HCT116 (cell line): ENCODE measurements at regions not wholly inside any gene's neighbourhood (a gene's known extent, or its start where the extent isn't known, plus 50 kb on each side); places are given as distances from the start of the nearest gene placed in this dataset.

Experiments
- ATAC-seq: fragments of 200-7000 bp; cut with Tn5 transposase; 2 replicates; pipeline ENCODE4 v1.9.1; 2020; ENCODE audit warnings: mild to moderate bottlenecking, moderate library complexity
- BruUV-seq: library from RNA; stranded (reverse); fragments of 400-500 nt; replicated peaks from 2 replicates; lab custom pipeline; 2021; lab: Mats Ljungman, UMichigan
- CTCF ChIA-PET: fragments of 300-600 bp; sonication (Branson Sonifier 250); formaldehyde crosslinking; loops from one replicate; lab custom pipeline; 2021; ENCODE audit warnings: antibody characterized with exemption; lab: Charles Lee
- POLR2A ChIA-PET: fragments of 300-600, 350-600 bp; sonication (Branson Sonifier 250); formaldehyde crosslinking; loops from one replicate; lab custom pipeline; 2021; ENCODE audit warnings: antibody characterized with exemption; lab: Charles Lee
- RAD21 ChIA-PET, 2 experiments: fragments of 300-600 bp; sonication (Branson Sonifier 250); formaldehyde crosslinking; loops; one replicate each; lab custom pipeline; 2023; ENCODE audit warnings: low total read pairs in 2 of 2; ENCODE audit not compliant: uncharacterized antibody in 2 of 2, unreplicated experiment in 2 of 2, low non-redundant PET in 1 of 2; lab: Charles Lee
- DNase-seq: peaks from one replicate; pipeline ENCODE4 v3.0.0-alpha.2; 2010; ENCODE audit warnings: low read depth, low spot score
- H2AFZ ChIP-seq: fragments of 200-600 bp; shearing (Covaris generic), sonication (generic); 2 replicates; pipeline ENCODE4 v1.6.1; 2017; ENCODE audit warnings: low read depth, mixed run types, mixed read lengths, antibody characterized with exemption, low read length; ENCODE audit not compliant: poor library complexity, severe bottlenecking
- H3K27ac ChIP-seq: 2 replicates; pipeline ENCODE4 v1.5.1; 2012; ENCODE audit warnings: low read depth, low read length
- H3K27me3 ChIP-seq: fragments of 200-600 bp; sonication (generic); 2 replicates; pipeline ENCODE4 v1.6.1; 2016; ENCODE audit warnings: mixed run types, low read length, mixed read lengths; ENCODE audit not compliant: insufficient read depth
- H3K36me3 ChIP-seq, 2 experiments: fragments of 200-500 bp in 1 of 2; fragments of 200-600 bp in 1 of 2; sonication (Bioruptor generic) in 1 of 2; sonication (generic) in 1 of 2; 2 replicates each; pipeline versions ENCODE4 v1.5.1 to v1.6.1; 2014 to 2016; ENCODE audit warnings: low read length in 2 of 2, inconsistent platforms in 1 of 2, mixed read lengths in 1 of 2, mixed run types in 1 of 2; ENCODE audit not compliant: insufficient read depth in 2 of 2, control insufficient read depth in 1 of 2
- H3K4me1 ChIP-seq, 2 experiments: fragments of 200-600 bp in 1 of 2; sonication (generic) in 1 of 2; 2 replicates each; pipeline versions ENCODE4 v1.5.1 to v1.6.1; 2012 to 2017; ENCODE audit warnings: low read length in 2 of 2, inconsistent platforms in 1 of 2, mild to moderate bottlenecking in 1 of 2, mixed read lengths in 1 of 2, mixed run types in 1 of 2, moderate library complexity in 1 of 2; ENCODE audit not compliant: insufficient read depth in 2 of 2, control insufficient read depth in 1 of 2
- H3K4me2 ChIP-seq: fragments of 200-600 bp; sonication (generic); 2 replicates; pipeline ENCODE4 v1.6.1; 2017; ENCODE audit warnings: mixed run types, low read length, mixed read lengths
- H3K4me3 ChIP-seq, 2 experiments: fragments of 200-600 bp in 1 of 2; sonication (generic) in 1 of 2; replicated peaks in 1 of 2; 2 replicates each; pipeline ENCODE4 v1.5.1; 2011 to 2016; ENCODE audit warnings: low read length in 2 of 2, control low read depth in 1 of 2, low read depth in 1 of 2, mild to moderate bottlenecking in 1 of 2, mixed read lengths in 1 of 2, mixed run types in 1 of 2
- H3K79me2 ChIP-seq: fragments of 200-600 bp; sonication (generic); 2 replicates; pipeline ENCODE4 v1.6.1; 2017; ENCODE audit warnings: mild to moderate bottlenecking, mixed run types, low read length, moderate library complexity, mixed read lengths; ENCODE audit not compliant: insufficient read depth
- H3K9ac ChIP-seq: fragments of 200-600 bp; sonication (generic); 2 replicates; pipeline ENCODE4 v1.6.1; 2016; ENCODE audit warnings: low read length, mixed read lengths
- H3K9me2 ChIP-seq: fragments of 200-600 bp; sonication (generic), shearing (Covaris generic); 2 replicates; pipeline ENCODE4 v1.6.1; 2017; ENCODE audit warnings: mixed run types, mild to moderate bottlenecking, moderate library complexity; ENCODE audit not compliant: insufficient read depth
- H3K9me3 ChIP-seq, 2 experiments: fragments of 200-500 bp in 1 of 2; fragments of 200-600 bp in 1 of 2; sonication (Bioruptor generic) in 1 of 2; sonication (generic) in 1 of 2; 2 replicates each; pipeline ENCODE4 v1.6.1; 2014 to 2017; ENCODE audit warnings: low read length in 2 of 2, mixed read lengths in 2 of 2, inconsistent platforms in 1 of 2, low read depth in 1 of 2, mild to moderate bottlenecking in 1 of 2, mixed run types in 1 of 2, moderate library complexity in 1 of 2; ENCODE audit not compliant: control insufficient read depth in 1 of 2, insufficient read depth in 1 of 2
- H4K20me1 ChIP-seq: fragments of 200-600 bp; sonication (generic), shearing (Covaris generic); 2 replicates; pipeline ENCODE4 v1.6.1; 2017; ENCODE audit warnings: mixed run types, mild to moderate bottlenecking, moderate library complexity; ENCODE audit not compliant: insufficient read depth
- ATF3 ChIP-seq: IDR thresholded peaks from 2 replicates; pipeline ENCODE4 v1.6.1; 2012
- ELF1 ChIP-seq: IDR thresholded peaks from 2 replicates; pipeline ENCODE4 v1.6.1; 2012; ENCODE audit warnings: low read depth, borderline replicate concordance
- MAX ChIP-seq: IDR thresholded peaks from 2 replicates; pipeline ENCODE4 v1.6.1; 2012
- POLR2A ChIP-seq: IDR thresholded peaks from 2 replicates; pipeline ENCODE4 v1.7.0; 2011; ENCODE audit warnings: borderline replicate concordance; ENCODE audit not compliant: insufficient read depth, insufficient read length; ENCODE audit errors: extremely low read depth
- RAD21 ChIP-seq: IDR thresholded peaks from 2 replicates; pipeline ENCODE4 v1.6.1; 2012; ENCODE audit warnings: low read depth, mild to moderate bottlenecking
- REST ChIP-seq: IDR thresholded peaks from 2 replicates; pipeline ENCODE4 v1.6.1; 2012; ENCODE audit warnings: low read depth
- SRF ChIP-seq: IDR thresholded peaks from 2 replicates; pipeline ENCODE4 v1.6.1; 2012; ENCODE audit warnings: low read depth
- TCF7L2 ChIP-seq: IDR thresholded peaks from 2 replicates; pipeline ENCODE4 v1.7.0; 2011; ENCODE audit warnings: borderline replicate concordance, inconsistent platforms; ENCODE audit not compliant: insufficient read depth, insufficient read length; ENCODE audit errors: extremely low read depth
- intact Hi-C: fragments of 100-400 bp; cut with micrococcal nuclease; formaldehyde crosslinking; loops from 2 replicates; pipeline ENCODE4 v1.10.0; 2022

- no peak for TF ChIP-seq TCF7L2
These were observed 190.8 kb upstream of the TMEM196 start (continued) for GRCh38 chr7:19964246-19964645.

GRCh38 chr7:19963695-19964094, 190.3 kb upstream of the TMEM196 start:
- Histone ChIP-seq H3K9ac (no peak overlapping the region), H3K4me2 (no peak overlapping the region), H3K4me1 (peaks cover 4 to 27% of the 10 kb centered on the region in 2 experiments), H3K9me2 (no peaks in the 10 kb centered on the region), H3K9me3 (no peaks in the 10 kb centered on the region), H2AFZ (peak overlapping the region; percentile 16), H3K36me3 (no peaks in the 10 kb centered on the region; a peak in 1 of 4 replicates), H3K27ac (no peak overlapping the region), H4K20me1 (no peaks in the 10 kb centered on the region), H3K27me3 (no peaks in the 10 kb centered on the region), H3K4me3 (no peak overlapping the region), H3K79me2 (no peaks in the 10 kb centered on the region)
- BruUV-seq, result no TSS peak
- CTCF ChIA-PET, result interaction anchor here (0.9 kb wide), 1 partner anchor 10 kb away, joined by 3 read pairs; no protein-coding TSS in a partner anchor
- POLR2A ChIA-PET, result no interaction called here
- DNase-seq, result no peak
- TF ChIP-seq RAD21, result no peak
- no peak for TF ChIP-seq SRF
- TF ChIP-seq ATF3, result no peak
- TF ChIP-seq REST, result no peak
- TF ChIP-seq MAX, result no peak
- TF ChIP-seq POLR2A, result no peak
- TF ChIP-seq ELF1, result no peak
- no peak for ATAC-seq
- RAD21 ChIA-PET, result no interaction called here
- intact Hi-C loops, result no loop called here
